ENCODE measurements at regions not wholly inside any gene's neighbourhood (a gene's known extent, or its start where the extent isn't known, plus 50 kb on each side); places are given as distances from the start of the nearest gene placed in this dataset.

GRCh38 chr12:108009442-108010070, 119.5 kb upstream of the WSCD2 start:
- H3K27ac ChIP-seq (ENCODE audit: low read length), result no peak overlapping the region
- H3K79me2 ChIP-seq (ENCODE audit: low read length), result no peaks in the 10 kb centered on the region
- H3K9me3 ChIP-seq (ENCODE audit: insufficient read depth, low read length), result no peaks in the 10 kb centered on the region
- no peak overlapping the region for H3K4me2 ChIP-seq (ENCODE audit: low read length)
- H4K20me1 ChIP-seq (ENCODE audit: insufficient read depth, low read length), result 0 out of 2 replicates have a peak, but pooled peaks cover 3% of the 10 kb centered on the region
- H3K4me1 ChIP-seq (ENCODE audit: low read length), result no peaks in the 10 kb centered on the region
- no peaks in the 10 kb centered on the region for H3K36me3 ChIP-seq (replicated peaks; ENCODE audit: low read depth, low read length)
- H2AFZ ChIP-seq (ENCODE audit: low read depth, low read length), result no peak overlapping the region
- H3K9ac ChIP-seq (ENCODE audit: low read length), result no peak overlapping the region
- TF ChIP-seq CTCF (IDR thresholded peaks at IDR 0.05; ENCODE audit: low read depth, low read length) (no peak), EZH2phosphoT487 (IDR thresholded peaks at IDR 0.05; ENCODE audit: low read depth) (no peak)
- H3K27me3 ChIP-seq (ENCODE audit: low read depth, low read length), result peaks cover 58% of the 10 kb centered on the region
- H3K4me3 ChIP-seq (ENCODE audit: low read length), result no peak overlapping the region

GRCh38 chr12:108016022-108016564, 113.0 kb upstream of the WSCD2 start:
- no peaks in the 10 kb centered on the region for H3K79me2 ChIP-seq (ENCODE audit: low read length)
- no peak overlapping the region for H2AFZ ChIP-seq (ENCODE audit: low read depth, low read length)
- no peaks in the 10 kb centered on the region for H3K9me3 ChIP-seq (ENCODE audit: insufficient read depth, low read length)
- H3K27ac ChIP-seq (ENCODE audit: low read length), result no peak overlapping the region
- TF ChIP-seq EZH2phosphoT487 (IDR thresholded peaks at IDR 0.05; ENCODE audit: low read depth) (no peak), CTCF (IDR thresholded peaks at IDR 0.05; ENCODE audit: low read depth, low read length) (no peak)
- no peak overlapping the region for H3K4me2 ChIP-seq (ENCODE audit: low read length)
- H3K4me3 ChIP-seq (ENCODE audit: low read length), result no peak overlapping the region
- H3K27me3 ChIP-seq (ENCODE audit: low read depth, low read length), result peaks cover 81% of the 10 kb centered on the region
- no peaks in the 10 kb centered on the region for H3K36me3 ChIP-seq (replicated peaks; ENCODE audit: low read depth, low read length)
- no peaks in the 10 kb centered on the region for H3K4me1 ChIP-seq (ENCODE audit: low read length)
- H3K9ac ChIP-seq (ENCODE audit: low read length), result no peak overlapping the region
- H4K20me1 ChIP-seq (ENCODE audit: insufficient read depth, low read length), result no peaks in the 10 kb centered on the region

- Histone ChIP-seq H3K9ac (ENCODE audit: low read length) (no peak overlapping the region), H3K36me3 (replicated peaks; ENCODE audit: low read depth, low read length) (no peaks in the 10 kb centered on the region), H3K4me3 (ENCODE audit: low read length) (no peak overlapping the region), H3K4me2 (ENCODE audit: low read length) (no peak overlapping the region), H3K79me2 (ENCODE audit: low read length) (no peaks in the 10 kb centered on the region), H4K20me1 (ENCODE audit: insufficient read depth, low read length) (no peaks in the 10 kb centered on the region), H3K9me3 (ENCODE audit: insufficient read depth, low read length) (no peaks in the 10 kb centered on the region), H3K27me3 (ENCODE audit: low read depth, low read length) (peaks cover 71% of the 10 kb centered on the region), H3K27ac (ENCODE audit: low read length) (no peak overlapping the region), H3K4me1 (ENCODE audit: low read length) (no peaks in the 10 kb centered on the region), H2AFZ (ENCODE audit: low read depth, low read length) (no peak overlapping the region)
- TF ChIP-seq CTCF (IDR thresholded peaks at IDR 0.05; ENCODE audit: low read depth, low read length), result no peak
- no peak for TF ChIP-seq EZH2phosphoT487 (IDR thresholded peaks at IDR 0.05; ENCODE audit: low read depth)
Observed at GRCh38 chr12:108017472-108018057, 111.5 kb upstream of the WSCD2 start.

GRCh38 chr12:108019862-108020261, 109.2 kb upstream of the WSCD2 start:
- no peak overlapping the region for H3K4me2 ChIP-seq (ENCODE audit: low read length)
- no peaks in the 10 kb centered on the region for H3K79me2 ChIP-seq (ENCODE audit: low read length)
- no peaks in the 10 kb centered on the region for H3K9me3 ChIP-seq (ENCODE audit: insufficient read depth, low read length)
- H3K4me3 ChIP-seq (ENCODE audit: low read length), result no peak overlapping the region
- peaks cover 57% of the 10 kb centered on the region for H3K27me3 ChIP-seq (ENCODE audit: low read depth, low read length)
- H2AFZ ChIP-seq (ENCODE audit: low read depth, low read length), result no peak overlapping the region
- H3K27ac ChIP-seq (ENCODE audit: low read length), result no peak overlapping the region
- no peaks in the 10 kb centered on the region for H3K36me3 ChIP-seq (replicated peaks; ENCODE audit: low read depth, low read length)
- no peaks in the 10 kb centered on the region for H3K4me1 ChIP-seq (ENCODE audit: low read length)
- no peak for TF ChIP-seq EZH2phosphoT487 (IDR thresholded peaks at IDR 0.05; ENCODE audit: low read depth)
- TF ChIP-seq CTCF (IDR thresholded peaks at IDR 0.05; ENCODE audit: low read depth, low read length), result no peak
- no peaks in the 10 kb centered on the region for H4K20me1 ChIP-seq (ENCODE audit: insufficient read depth, low read length)
- H3K9ac ChIP-seq (ENCODE audit: low read length), result no peak overlapping the region
